HL-60/S4 treated with phorbol 12-myristate 13-acetate at 8.2 ng/mL for 4 days and 3 days (cell line): ENCODE measurements at regions not wholly inside any gene's neighbourhood (a gene's known extent, or its start where the extent isn't known, plus 50 kb on each side); places are given as distances from the start of the nearest gene placed in this dataset.

ENCODE experiments used
- in situ Hi-C: fragments of 300-500 bp; cut with MboI; formaldehyde crosslinking; loops from 2 replicates; pipeline ENCODE4 v1.15.0; 2022; ENCODE audit warnings: low sequenced_read_pairs

DNA sequence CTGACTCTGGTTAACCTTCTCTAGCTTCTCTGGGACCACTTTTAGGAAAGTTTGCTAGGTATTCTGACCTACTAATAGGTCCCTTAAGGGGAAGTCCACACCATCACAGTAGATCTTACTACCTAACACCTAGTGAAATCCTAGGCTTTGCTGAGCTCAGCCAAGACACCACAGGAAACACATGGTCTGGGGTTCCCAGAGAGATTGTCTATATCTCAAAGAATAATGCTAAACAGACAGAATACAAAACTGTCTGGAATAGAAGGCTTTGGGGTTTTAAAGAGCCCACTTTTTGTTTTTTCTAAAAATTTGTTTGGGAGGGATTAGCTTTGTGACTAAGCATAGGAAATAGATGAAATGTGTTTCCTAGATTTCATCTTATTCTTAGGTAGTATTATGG, 395.1 kb downstream of the ARHGEF28 start:
- in situ Hi-C loops = loop anchor here (10.0 kb wide), 1 partner anchor 624 kb away; the partner anchor contains the start of gene ENC1

DNA sequence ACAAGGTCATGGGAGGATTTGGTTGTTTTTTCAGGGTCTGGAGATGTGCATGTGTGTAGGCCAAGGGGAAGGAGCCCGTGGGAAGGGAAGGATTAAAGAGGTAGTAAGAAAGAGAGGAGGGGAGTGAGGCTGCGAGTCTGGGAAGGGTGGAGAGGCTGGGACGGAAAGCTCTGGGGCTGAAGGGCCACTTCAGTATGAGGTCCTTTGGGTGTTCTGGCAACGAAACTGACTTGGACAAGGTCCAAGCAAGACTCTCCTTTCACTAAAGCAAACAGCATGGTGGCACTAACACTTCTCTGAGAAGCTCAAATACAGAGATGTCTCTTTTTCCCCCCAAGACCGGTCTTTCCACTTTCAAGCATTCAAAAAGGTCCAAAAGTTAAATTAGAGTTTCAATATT, 394.5 kb downstream of the ARHGEF28 start:
- in situ Hi-C loops = loop anchor here (10.0 kb wide), 1 partner anchor 624 kb away; the partner anchor contains the start of gene ENC1

DNA sequence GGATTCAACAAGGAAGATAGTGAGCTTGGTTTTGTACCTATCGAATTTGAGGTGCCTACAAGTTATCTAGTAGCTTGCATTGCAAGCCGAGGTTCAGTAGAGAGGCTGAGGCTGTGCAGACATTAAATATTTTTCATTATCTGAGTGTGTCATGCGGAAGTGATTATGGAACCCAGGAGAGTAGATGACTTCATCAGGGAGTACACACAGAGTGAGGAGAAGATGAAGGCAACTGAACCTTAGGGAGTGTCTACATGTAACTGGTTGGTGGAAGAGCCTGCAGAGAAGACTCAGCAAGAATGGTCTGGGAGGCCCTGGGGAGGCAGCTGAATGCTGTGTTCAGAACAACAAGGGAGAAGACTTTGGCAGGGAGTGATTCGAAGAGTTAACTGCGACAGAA, 393.9 kb downstream of the ARHGEF28 start:
- in situ Hi-C loops = loop anchor here (10.0 kb wide), 1 partner anchor 625 kb away; the partner anchor contains the start of gene ENC1

DNA sequence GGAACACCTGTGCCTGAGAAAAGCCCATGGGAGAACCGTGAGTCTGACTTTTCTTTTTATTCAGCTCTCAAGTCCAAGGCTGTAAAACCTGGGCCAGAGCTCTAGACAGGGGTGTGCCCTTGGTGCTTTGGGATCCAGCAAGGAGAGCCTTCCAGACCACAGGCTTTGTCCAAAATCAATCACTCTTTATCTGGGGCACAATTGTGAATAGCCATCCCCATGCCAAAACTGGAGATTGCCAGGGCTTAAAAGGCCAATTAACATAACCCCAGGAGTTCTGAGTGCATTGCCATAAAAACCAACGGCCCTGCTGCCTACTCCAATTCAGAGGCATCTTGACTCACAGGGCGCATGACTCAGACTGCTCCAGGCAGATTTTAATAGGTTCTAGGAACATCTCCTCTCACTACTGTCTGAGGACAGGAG, 391.8 kb downstream of the ARHGEF28 start:
- in situ Hi-C loops = no loop called here

DNA sequence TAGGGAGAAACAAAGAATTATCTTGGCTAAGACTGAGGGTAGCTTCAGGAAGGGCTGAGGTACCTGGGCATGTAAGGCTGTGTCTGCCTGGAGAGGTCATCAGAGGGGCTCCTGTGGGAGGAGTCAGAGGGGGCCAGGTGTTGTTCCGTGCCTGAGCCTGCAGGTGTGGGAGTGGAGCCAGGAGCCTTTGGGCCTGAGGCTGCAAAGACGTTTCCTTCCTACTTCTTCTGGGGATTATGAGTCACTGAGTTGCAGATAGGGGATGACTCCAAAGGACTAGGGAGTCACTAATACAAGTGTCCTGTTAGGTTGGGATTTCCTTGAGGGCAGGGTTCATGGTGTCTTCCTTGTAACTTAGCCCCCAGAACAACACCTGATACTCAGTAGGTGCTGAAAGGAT, 391.1 kb downstream of the ARHGEF28 start:
- in situ Hi-C loops = no loop called here

DNA sequence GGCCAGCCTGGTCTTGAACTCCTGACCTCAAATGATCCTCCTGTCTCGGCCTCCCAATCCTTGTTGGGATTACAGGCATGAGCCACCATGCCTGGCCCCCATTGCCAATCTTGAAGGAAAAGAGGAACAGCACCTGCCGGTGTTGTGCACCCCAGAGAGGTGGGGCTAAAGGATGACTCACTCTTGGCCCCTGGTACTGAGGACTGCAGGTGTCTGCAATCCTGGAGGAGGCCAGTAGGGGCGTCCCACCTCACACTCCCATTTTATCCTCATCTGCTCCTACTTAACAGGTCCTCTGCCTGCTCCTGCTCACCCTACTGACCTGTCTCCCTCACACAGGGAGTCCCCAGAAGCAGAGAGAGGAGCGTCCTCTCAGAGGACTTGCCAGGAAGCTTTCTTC, 390.4 kb downstream of the ARHGEF28 start:
- in situ Hi-C loops = no loop called here

DNA sequence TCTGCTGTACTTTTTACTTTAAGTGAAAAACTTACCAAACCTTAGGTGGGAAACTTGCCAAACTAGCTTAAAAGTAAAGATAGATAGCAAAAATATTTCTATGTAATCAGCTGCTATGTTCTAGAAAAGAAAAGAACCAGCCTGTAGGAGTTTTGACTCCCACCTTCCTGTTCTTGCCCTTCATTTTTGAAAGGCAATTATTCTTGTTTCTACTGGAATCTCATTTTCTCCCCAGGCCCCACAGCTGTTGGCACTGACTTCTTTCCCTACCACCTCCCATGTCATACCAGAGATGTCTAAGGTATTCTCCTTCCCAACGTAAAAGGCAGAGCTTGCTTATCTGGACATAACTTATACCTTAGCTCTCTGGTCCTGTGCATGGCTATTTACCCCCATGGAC, 389.7 kb downstream of the ARHGEF28 start:
- in situ Hi-C loops = no loop called here

DNA sequence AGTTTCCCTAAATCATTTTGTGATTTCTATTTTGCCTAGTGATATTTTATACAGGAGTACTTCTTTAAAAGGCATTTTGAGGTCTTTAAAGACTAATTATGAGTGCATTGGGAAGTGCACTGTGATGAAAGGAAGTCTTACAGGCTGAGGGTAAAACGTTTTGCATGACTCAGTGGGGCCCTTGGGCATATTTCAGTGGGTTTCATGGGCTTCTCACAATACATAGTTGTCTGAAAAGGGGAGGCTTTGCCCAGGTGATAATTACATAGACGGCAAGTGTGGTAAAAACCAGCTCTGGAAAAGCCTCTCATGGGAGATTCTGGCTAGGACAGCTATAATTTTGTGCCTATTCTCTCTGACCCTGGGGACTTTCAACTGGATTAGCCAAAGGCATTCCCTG, 387.2 kb downstream of the ARHGEF28 start:
- in situ Hi-C loops = no loop called here

DNA sequence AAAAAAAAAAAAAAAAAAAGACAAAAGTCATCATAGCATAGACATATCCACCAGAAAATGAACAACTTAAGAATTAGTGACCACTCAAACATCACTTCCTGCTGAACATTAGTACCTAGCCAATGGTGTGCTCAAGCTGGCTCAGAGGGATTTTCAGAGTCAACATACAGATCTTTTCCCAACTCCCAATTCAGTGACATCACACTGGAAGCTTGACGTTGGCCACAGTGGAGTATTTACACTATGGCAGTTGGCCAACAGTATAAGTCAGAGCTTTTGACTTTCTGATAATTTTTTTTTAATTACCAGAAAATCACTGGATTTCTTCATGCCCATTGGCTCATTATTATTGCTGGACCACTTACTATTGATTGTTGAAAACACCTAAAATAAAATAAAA, 383.5 kb downstream of the ARHGEF28 start:
- in situ Hi-C loops = no loop called here

DNA sequence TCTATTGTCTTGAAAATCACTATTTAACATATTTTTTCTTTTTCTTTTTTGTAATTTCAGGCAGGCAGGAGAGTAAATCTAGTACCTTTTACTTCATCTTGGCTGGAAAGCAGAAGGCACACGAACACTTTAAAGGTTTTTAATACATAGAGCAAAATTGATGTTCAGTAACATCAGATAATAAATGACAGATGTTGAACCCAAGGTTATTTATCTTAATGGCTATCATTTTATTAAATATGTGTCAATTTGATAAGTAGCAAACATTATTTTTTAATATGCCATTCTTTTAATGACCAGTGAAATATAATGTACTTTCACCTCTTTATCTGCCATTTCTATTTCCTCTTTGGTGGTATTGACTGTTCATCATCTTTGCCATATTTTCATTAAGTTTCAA, 381.2 kb downstream of the ARHGEF28 start:
- in situ Hi-C loops = no loop called here

DNA sequence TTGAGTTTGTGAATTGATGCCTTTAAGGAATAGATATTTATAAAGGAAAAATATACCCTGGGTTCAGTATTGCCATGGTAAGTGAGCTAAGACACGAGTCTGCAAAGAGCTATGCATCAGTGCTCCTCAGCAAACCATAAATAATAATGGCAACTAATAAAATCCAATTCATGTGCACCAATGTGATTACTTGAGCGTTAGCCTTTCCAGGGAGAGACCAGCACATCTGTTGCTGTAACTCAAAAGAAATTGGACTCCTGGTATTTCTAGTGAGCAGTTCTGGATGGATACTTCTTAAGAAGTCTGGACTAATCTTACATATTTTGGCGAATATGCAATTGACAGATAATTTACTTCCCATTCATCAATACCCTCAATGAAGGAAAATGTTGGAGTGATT, 373.3 kb downstream of the ARHGEF28 start:
- in situ Hi-C loops = no loop called here

DNA sequence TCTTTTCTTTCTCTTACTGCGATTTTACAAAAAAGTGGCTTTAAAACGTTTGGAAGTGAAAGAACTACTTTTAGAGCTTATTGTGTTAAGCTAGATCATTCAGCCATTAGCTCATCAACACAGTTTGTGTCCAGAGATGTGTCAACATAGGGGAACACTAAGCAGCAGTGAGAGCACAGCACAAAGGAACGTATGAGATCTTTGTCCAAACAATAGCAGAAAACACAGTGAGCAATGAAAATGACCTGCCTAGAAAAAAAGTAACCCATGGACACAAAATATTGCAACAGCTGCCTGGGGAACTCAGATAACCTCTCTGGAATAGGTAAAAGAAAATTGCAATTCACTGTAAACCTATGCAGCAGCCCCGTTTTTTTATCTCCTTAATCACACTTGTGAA, 372.5 kb downstream of the ARHGEF28 start:
- in situ Hi-C loops = no loop called here

DNA sequence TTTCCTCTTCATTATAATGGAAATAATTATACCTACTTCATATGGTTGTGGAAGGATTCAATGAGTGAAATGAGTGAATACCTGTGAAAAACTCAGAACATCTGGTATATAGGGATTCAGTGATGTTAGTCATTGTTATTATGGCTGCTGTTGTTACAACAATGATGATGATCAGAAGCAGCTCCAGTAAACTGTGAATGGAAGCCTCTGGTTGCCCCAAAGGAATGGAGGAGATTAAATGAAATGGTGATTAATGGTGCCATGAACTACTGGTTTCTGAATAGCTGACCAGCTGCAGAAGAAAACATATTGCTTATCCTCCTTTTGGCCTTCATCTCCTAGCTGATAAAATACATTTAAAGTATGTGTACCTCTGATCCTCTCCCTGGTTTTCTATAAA, 372.0 kb downstream of the ARHGEF28 start:
- in situ Hi-C loops = no loop called here

DNA sequence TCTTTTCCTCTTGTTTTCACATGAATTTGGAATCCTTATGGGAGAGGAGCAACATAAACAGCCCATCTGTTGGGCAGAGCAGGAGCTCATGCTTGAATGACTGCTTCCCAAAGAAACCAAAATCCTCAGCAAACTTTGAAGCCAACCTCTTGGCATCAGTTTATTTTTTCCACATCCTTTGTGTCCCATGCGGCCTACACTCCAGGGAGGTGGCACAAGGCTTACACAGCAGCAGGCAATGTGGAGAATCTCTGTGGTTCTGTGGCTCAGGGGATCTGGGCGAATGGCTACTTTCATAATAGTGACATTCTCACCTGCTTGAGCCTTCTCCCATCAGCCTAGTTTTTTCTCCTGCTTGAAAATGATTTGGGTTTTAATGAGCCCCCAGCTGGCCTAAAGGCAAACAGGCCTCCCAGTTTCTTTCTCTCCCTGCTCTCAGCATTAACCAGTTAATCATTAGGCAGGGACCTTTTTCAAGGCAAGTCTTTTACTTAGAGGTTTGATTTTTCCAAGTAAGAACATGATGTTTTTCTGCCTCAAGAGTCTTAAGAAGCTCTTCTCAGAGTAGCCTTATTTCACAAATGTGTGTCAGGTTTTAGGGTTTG, 370.3 kb downstream of the ARHGEF28 start:
- in situ Hi-C loops = no loop called here

DNA sequence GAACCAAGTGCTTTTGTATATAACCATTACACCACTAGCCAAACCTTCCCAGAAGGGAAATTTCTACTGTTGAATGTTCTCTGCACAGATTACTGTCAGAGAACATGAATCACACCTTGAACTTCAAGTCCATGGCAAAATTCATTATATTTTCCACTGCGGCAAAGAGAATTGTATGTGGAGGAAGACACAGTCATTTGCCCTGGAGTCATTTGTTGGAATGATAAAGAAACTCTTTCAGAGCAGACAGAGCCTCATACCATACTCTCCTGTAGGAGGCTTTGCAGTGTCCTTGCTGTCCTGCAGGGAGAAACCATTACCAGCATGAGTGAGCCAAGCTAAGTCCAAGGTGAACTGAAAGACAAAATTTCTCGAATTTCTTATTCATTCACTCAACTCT, 369.0 kb downstream of the ARHGEF28 start:
- in situ Hi-C loops = no loop called here
